ENCODE measurements at regions not wholly inside any gene's neighbourhood (a gene's known extent, or its start where the extent isn't known, plus 50 kb on each side); places are given as distances from the start of the nearest gene placed in this dataset.

DNA sequence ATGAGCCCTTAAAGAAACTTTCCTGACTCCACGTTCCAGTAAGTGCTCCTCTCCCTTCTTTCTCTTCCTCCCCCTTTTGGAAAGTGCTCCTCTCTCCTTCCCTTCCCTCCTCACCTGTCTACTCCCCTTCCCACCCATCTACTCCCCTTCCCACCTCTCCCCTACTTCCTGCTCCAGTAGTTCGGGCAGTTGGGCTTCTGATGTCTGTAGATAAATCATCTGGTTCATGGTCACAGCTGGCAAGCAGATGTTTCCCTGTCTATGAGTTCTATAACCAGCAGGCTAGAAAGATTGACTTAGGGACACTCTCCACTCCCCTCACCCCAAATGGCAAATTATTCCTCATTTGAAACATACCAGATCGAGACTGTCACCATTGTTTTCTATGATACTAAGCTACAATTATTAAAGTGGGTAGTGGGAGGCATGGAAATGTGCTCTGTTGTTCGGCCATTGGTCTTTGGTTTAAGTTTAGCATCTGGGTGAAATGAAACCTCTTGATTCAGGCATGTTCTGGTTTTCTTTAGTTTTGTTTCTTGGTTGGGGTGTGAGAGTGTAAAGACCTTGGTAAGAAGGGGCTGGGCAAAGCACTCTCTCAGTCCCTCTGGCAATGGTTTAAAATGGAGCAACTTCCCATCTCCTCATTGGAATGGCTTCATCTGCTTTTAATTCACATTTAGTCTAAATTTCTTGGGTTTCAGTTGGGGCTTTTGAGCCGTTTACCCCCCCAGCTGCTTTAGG, 413.2 kb upstream of the SPRED2 start:
- CTCF ChIA-PET, result no interaction called here

More for the DNA sequence above, 413.2 kb upstream of the SPRED2 start:
- no peak overlapping the region for H3K27ac ChIP-seq (ENCODE audit: insufficient read depth, low read length)
- H2AFZ ChIP-seq (replicated peaks; ENCODE audit: low read length, poor library complexity), result no peak overlapping the region
- H3K4me1 ChIP-seq (ENCODE audit: control insufficient read depth, insufficient read depth, low read length), result no peaks in the 10 kb centered on the region
- no CpG with 5 or more reads among the region's 5 CpGs for WGBS, 2 experiments (ENCODE audit: extremely low coverage in 2 of 2, insufficient read length in 1 of 2)
- BruUV-seq (replicated peaks), result no TSS peak
- TF ChIP-seq FOS (IDR thresholded peaks at IDR 0.05; ENCODE audit: low read depth, low read length), result no peak
- no peak for TF ChIP-seq CEBPB (IDR thresholded peaks at IDR 0.05; ENCODE audit: low read depth, low read length)
- TF ChIP-seq, protein P1, sequence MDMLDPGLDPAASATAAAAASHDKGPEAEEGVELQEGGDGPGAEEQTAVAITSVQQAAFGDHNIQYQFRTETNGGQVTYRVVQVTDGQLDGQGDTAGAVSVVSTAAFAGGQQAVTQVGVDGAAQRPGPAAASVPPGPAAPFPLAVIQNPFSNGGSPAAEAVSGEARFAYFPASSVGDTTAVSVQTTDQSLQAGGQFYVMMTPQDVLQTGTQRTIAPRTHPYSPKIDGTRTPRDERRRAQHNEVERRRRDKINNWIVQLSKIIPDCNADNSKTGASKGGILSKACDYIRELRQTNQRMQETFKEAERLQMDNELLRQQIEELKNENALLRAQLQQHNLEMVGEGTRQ (IDR thresholded peaks at IDR 0.05; ENCODE audit: low read depth, low read length), result no peak
- dilution Hi-C loops (cut with HindIII; ENCODE audit: low sequenced_read_pairs, unreplicated experiment), result no loop called here
- H3K27me3 ChIP-seq (ENCODE audit: control insufficient read depth, insufficient read depth, low read length), result peaks cover 7% of the 10 kb centered on the region; the same call in 1 of the 2 replicates
- no peak overlapping the region for H3K18ac ChIP-seq (ENCODE audit: low read depth, low read length)
- no peak overlapping the region for H4K5ac ChIP-seq (ENCODE audit: low read depth, low read length)
- H4K20me1 ChIP-seq (ENCODE audit: insufficient read depth, low read length), result no peaks in the 10 kb centered on the region
- H3K56ac ChIP-seq (ENCODE audit: extremely low read depth, insufficient read depth, low read length), result no peak overlapping the region
- no peaks in the 10 kb centered on the region for H3K79me1 ChIP-seq (ENCODE audit: low read depth in 1 of 2, low read length in 2 of 2)
- no peak overlapping the region for H2BK15ac ChIP-seq (ENCODE audit: low read depth, low read length)
- no peak overlapping the region for H3K23ac ChIP-seq (ENCODE audit: low read depth, low read length)
- ATAC-seq (ENCODE audit: low read depth) (no peak), DNase-seq (no peak)
- no peaks in the 10 kb centered on the region for H3K9me3 ChIP-seq (ENCODE audit: control insufficient read depth, insufficient read depth, low read length)
- no peaks in the 10 kb centered on the region for H3K36me3 ChIP-seq (ENCODE audit: control insufficient read depth, insufficient read depth, low read length)
- no peak overlapping the region for H2BK5ac ChIP-seq (ENCODE audit: low read depth, low read length, poor library complexity, severe bottlenecking)
- H2AK5ac ChIP-seq (ENCODE audit: low read depth, low read length), result no peak overlapping the region
- POLR2A ChIA-PET (ENCODE audit: unreplicated experiment), result interaction anchor here (0.6 kb wide), 1 partner anchor 8 kb away, joined by 3 read pairs; no protein-coding TSS in a partner anchor
- H4K91ac ChIP-seq (ENCODE audit: insufficient read depth, low read depth, low read length), result no peak overlapping the region
- no peak overlapping the region for H3K14ac ChIP-seq (replicated peaks; ENCODE audit: low read depth, low read length)
- intact Hi-C loops (cut with micrococcal nuclease), result no loop called here
- no peak overlapping the region for H2BK20ac ChIP-seq (ENCODE audit: low read depth, low read length)
- H3K4me2 ChIP-seq (ENCODE audit: low read depth, low read length), result no peak overlapping the region
- H4K8ac ChIP-seq (ENCODE audit: low read depth in 2 of 2, low read length in 2 of 2), result no peak overlapping the region
- no peaks in the 10 kb centered on the region for H3K9me1 ChIP-seq (ENCODE audit: insufficient read depth, low read length)
- in situ Hi-C loops (cut with MboI; ENCODE audit: low sequenced_read_pairs), result no loop called here
- no peak overlapping the region for H2AK9ac ChIP-seq (replicated peaks; ENCODE audit: low read depth, low read length, poor library complexity)
- no peak overlapping the region for H2BK120ac ChIP-seq (ENCODE audit: low read depth, low read length)
- H3K9ac ChIP-seq (ENCODE audit: low read depth, low read length), result no peak overlapping the region
- no peak overlapping the region for H3K4ac ChIP-seq (ENCODE audit: low read depth, low read length)
- H3K4me3 ChIP-seq (ENCODE audit: insufficient read depth, low read depth, low read length), result no peak overlapping the region

All from IMR-90 (cell line).